NT2/D1 (cell line): ENCODE measurements at regions not wholly inside any gene's neighbourhood (a gene's known extent, or its start where the extent isn't known, plus 50 kb on each side); places are given as distances from the start of the nearest gene placed in this dataset.

ENCODE experiments used
- SUZ12 ChIP-seq: IDR thresholded peaks from 2 replicates; pipeline ENCODE4 v1.6.1; 2011; ENCODE audit not compliant: insufficient read length, insufficient read depth; ENCODE audit errors: extremely low read depth
- ZNF274 ChIP-seq: IDR thresholded peaks from 2 replicates; pipeline ENCODE4 v1.6.1; 2011; ENCODE audit warnings: mild to moderate bottlenecking, low read depth, low read length

DNA sequence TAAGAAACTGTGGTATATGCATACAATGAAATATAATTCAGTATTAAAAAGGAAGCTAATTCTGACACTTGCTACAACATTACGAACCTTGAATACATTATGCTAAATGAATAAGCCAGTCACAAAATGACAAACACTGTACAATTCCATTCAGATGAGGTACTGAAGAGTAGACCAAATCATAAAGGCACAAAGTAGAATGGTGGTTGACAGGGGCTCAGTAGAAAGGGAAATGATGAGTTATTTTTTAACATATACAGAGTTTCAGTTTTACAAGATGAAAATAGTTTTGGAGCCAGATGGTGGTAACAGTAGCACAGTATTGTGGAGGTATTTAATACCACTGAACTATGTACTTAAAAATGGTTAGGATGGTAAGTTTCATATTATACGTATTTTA, 254.6 kb upstream of the RBMS3 start:
- TF ChIP-seq ZNF274 (no peak), SUZ12 (no peak)
